NCI-H2107 (cell line): ENCODE measurements at regions not wholly inside any gene's neighbourhood (a gene's known extent, or its start where the extent isn't known, plus 50 kb on each side); places are given as distances from the start of the nearest gene placed in this dataset.

Experiments used
- DNase-seq: peaks from one replicate; lab custom pipeline; 2025; lab: John Stamatoyannopoulos, UW

- no peak for DNase-seq
These were observed 512.2 kb upstream of the MARCKS start for GRCh38 chr6:113344969-113345368.

DNA sequence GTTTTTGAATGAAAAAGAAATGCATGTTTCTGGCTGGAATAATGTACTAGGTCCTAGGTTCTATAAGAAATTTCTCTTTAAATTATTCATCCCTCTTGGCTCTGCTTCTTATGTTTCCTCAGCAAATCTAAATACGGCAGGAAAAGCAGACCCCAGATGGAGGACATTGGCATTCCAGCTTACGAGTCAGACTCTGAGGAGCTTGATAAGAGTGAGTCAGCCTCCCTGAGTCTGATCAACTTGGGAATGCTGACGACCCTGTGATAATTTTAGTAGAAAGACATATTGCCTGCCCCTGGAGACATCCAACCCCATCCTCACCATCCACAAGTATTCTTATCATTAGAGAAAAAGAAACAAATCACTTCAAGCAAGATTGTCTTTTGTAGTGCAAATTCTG lies 509.7 kb upstream of the MARCKS start:
- DNase-seq: no peak

DNA sequence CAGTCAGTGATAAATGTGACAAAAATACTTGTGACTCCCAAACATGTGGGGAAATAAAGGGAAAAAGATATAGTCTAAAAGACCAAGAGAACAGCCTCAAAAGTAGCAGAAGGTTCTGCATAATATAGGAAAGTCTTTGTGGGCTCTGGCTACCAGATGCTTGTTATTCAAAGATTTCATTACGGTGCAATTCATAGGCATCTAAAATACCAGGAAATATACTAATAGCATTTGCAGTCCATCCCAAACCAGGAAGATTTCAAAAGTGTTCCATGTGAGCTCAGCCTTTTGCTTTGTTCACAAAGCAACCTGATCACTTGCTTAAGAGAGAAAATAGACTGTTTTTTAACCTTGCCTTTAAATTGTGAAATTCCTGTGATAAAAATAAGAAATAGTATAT lies 506.7 kb upstream of the MARCKS start:
- DNase-seq: no peak

DNA sequence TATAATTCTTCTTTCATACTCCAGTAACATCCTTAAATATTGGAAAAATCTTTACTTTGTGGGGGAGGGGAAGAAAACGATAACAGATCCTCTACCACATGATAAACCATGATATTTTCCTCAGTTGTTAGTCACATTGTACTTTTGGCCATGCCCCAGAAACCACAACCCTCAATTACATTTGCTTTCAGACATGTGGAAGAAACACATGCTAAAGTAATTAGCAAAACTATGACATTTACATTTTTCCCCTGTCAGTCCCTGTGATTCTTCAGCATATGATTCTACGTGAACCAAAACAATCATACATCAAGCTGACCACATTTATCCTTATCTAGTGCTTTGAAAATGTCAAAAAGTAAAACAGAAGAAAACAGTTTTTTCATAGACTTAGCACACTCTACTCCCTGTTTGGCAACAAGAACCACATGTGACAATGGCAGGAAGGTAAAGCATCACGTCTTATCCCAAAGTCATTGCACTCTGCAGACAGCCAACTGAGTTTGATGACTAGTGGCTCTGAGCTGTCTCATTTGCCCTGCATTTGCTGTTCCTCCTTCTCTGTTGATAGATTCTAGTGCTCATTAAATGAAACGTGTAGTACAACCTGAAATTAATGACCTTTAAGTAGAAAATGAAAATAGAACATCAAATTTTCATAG lies 505.8 kb upstream of the MARCKS start:
- no peak for DNase-seq

DNA sequence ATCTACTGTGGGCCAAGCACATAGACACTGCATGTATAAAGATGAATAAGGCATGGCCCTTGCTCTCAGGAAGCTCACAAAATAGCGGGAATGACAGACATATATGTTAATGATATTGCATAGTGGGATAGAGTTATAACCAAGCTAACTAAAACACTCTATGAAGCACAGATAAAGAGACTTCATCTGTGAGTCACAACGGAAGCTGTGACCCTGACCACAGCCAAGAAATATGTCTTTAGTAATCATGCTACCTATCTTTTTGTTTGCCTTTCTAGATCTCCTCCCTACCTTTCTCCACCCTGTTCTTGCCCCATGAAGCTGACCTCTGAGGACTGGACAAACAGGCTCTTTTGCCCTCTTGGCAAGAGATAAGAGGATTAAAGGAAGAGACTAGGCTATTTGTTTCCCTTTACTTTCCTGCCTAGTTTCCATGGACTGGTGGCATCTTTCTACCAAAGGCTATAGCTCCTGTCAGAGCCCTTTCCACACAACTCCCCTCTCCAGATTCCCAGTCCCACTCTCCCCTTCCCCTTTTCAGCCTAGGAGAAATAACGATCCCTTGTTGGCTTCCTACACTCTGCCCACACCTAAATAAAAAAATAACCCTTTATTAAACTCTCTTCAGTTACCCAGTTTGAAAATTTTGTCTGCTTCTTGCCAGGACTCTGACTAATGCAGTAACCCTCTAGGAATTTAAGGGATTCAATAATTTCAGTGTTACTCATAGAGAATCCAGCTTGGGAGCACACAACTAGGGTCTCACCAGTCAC lies 504.9 kb upstream of the MARCKS start:
- DNase-seq: no peak

- DNase-seq: no peak
These were observed 504.3 kb upstream of the MARCKS start for GRCh38 chr6:113352831-113353230.

DNA sequence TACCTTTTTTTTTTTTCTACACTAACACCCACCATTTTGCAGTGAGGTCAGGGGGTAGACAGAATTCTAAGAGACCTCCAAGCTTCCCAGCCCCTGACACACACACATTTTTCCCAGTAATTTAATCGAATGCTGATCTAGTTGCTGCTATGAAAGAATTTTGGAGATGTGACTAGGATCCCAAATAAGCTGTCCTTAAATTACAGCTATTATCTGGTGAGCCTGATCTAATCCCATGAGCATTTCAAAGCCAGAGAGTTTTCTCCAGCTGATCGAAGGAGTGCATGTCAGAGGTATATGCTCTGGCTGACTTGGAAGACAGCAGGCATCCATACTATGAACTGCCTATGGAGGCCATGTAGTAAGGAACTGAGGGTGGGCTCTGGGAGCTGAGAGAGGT lies 503.8 kb upstream of the MARCKS start:
- no peak for DNase-seq

- no peak for DNase-seq
These were observed 502.8 kb upstream of the MARCKS start for GRCh38 chr6:113354204-113354895.

- no peak for DNase-seq
These were observed 501.0 kb upstream of the MARCKS start for GRCh38 chr6:113356139-113356538.

- DNase-seq: no peak
These were observed 500.1 kb upstream of the MARCKS start for GRCh38 chr6:113357041-113357440.

DNA sequence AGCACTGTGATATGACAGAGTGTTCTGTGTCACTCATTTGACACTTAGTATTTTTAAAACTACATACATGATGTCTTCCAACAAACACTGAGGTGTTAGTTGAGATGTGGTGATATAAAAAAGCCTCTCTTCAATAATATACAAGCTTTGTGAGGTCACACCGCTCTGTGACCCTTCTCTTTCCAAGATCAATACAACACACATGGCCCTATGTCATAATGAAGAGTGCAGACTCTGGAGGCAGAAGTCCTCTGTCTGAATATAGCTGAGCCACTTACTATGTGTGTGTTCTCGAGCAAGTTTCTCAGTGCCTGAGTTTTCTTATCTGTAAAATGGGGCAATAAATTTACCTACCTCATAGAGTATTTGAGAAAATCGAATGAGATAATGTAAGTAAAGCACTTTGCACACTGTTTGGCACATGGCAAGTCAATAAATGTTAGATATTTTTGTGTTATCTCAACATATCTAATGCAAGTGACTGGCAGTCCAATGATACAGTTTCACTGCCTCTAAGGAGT lies 499.0 kb upstream of the MARCKS start:
- DNase-seq: no peak

DNA sequence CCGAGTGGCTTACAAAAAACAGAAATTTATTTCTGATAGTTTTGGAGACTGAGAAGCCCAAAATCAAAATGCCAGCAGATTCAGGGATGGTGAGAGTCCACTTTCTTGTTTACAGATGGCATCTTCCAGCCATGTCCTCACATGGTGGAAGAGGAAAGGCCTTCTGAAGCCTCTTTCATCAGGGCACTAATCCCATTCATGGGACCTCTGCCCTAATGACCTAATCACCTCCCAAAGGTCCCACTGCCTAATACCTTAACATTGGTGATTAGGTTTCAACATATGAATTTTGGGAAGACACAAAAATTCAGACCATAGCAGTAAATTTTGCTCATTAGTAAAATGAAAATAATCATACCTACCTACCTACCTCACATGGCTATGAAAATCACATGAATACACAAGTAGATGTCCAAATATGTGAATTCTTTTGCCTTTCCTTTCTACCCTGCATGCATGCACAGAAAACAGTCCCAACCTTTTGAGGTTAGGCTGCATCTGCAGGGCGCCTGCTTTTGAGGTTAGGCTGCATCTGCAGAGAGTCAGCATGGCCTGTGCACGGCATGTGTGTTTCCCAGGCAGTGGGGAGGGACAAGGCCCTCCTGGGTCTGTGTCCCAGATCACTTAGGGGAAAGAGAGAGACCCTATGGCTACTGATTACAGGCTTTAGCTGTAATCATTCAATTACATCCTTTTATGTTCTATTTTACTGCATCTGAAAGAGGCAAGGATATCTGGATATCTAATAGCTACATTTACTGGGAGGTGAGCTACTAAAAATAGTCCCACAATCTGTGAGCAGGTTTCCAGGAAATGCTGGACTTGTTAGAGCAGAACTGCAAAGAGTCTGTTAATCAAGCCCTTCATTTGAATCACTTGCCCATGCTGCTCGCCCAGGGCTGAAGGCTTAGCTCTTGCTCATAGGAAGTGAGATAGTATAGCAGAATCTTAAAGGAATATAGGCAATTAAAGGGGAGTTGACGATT lies 497.7 kb upstream of the MARCKS start:
- peak; percentile 2 for DNase-seq

DNA sequence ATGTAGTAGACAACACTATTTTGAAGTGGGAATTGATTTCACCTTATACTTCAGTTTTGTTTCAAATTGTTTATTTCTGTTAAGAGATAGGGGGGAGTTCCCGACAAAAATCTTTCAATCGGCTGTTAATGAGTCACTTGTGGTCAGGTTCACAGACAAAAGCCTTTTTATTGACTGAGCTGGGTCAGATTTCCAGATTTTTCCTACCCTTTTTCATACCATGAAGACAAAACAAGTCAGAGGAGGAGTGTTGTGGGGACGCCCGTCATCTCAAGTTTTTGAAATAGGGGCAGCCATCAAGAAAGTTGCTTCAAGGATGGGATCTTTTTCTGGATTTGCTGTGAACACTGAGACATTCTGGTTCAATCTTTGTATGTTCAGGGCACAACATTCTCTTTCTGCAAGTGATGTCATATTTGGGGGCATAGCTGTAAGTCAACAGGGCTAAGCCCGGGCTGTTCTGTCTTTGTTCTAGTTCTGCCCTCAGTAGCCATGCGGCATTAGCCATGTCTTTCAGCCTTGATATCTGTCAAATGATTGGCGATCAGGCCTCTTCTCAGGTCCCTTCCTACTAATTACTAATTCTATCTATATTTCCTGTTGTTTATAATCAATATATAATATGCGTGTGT lies 496.0 kb upstream of the MARCKS start:
- DNase-seq: peak; percentile 60

DNA sequence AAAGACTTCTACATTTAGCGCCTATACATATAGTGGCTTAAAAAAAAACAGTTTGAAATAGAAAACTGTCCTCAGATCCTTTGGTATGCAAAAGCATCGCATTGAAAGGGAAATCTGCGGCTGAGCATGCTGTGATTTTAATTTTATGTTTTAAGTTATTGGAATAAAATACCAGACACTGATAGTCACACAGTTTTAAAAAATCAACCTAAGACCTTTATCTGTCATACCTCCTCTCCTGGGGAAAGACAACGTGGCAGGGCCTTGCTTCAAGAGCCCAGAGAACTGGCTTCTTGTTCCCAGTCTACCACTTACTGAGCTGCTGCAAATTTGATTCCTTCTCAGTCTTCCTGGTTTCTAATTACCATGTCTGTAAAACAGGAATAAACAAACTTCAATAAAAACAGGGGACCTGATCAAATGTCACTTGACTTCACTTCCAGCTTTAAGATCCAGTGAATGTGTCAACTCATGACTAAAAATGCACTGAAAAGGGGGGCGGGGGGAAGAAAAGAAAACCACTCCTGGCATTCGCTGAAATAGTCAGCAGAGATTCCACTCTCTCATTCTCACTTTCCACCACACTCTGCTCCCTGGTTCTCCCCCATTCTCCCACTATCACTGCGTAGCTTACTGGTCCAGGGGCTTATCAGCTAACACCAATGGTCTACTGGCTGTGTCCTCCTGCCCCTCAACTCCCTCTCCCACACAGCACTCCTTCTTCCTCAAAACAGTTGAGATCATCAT lies 494.7 kb upstream of the MARCKS start:
- DNase-seq: no peak

DNA sequence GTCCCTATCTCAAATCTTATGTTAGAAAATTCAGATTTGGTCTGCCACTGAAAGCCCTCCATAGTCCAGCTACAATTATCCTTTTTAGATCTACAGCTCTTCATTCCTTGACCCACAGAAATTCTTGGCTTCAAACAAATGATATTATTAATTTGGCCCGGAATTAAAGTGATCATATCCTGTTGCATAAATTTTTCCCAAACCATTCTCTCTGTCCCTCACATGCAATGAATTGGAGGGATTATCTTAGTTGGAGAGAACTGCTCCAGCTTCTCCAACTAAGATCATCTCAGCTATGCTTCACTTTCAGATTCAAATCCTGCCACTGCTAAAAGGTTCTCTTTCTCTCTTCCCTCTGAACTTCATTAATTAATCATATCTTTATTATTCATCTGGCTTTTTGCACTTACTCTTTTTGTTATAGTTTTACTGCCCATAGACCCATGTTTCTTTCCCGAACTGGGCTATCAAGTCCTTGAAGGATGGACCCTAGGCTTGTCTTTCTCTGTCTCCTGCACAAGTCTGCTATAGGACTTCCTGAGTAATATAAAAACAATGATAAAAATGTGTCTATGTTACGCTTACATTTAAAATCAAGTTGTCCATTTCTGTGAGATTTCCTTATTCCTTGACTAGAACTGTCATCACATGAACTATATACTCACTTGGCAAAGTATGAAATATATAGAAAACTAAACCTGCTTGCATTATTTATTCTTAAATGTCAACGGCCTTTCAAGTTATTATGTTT lies 493.9 kb upstream of the MARCKS start:
- DNase-seq: no peak

DNA sequence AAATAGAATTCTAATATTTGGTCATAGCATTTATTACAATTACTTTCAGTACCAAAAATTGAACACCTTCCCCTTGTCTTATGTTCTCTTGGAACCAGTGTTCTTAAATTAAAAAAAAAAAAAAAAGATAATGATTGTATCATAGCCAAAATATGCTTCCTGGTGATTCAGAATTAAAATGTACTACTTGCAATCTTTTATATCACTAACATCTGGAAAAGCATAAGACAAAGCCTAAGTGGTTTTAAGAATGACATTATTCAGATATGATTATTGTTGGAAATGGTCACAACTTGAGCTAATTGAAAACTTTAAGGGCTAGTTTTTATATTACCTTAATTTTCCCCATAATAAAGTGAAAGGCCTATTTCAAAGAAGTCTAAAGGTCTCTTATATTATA lies 493.3 kb upstream of the MARCKS start:
- DNase-seq: no peak

DNA sequence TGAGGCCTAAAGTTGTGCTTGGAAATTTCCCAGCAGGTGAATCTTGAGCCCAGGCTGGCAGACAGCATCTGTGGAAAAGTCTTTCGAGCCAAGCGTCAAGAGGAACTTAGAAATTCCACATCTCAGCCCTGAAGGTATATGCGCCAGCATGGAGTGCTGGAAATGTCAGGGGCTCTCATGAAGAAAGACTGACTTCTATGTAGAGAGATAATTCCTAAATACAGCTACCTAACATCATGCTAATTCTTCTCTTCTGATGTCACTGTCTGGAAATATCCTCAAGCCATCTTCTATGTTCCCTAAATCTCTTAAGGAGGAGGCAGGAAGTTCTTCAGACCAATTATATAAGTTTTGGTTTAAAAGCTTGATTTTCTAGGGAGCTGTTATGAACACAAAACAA lies 492.4 kb upstream of the MARCKS start:
- DNase-seq: no peak

GRCh38 chr6:113365191-113365590 lies 492.0 kb upstream of the MARCKS start:
- DNase-seq: no peak

DNA sequence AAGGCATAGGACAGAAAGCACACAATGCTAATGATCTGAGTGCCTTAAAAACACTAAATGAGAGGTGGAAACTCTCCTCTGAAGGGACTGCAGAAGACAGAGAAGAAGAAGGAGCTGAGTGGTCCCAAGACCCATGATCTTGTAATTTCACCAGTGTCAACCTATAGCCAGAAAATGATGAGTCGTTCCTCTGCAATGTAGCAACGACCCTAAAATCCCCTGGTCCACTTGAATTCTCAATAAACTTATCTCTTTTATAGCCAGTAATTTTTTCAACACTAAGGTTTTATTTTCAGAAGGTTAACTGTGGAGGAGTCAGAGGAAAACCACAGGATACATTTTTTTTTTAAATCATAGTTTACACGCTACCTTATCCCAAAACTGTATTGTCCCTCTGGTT lies 490.6 kb upstream of the MARCKS start:
- DNase-seq: no peak
